Neuronal stem cell (in vitro differentiated cells): ENCODE measurements at regions not wholly inside any gene's neighbourhood (a gene's known extent, or its start where the extent isn't known, plus 50 kb on each side); places are given as distances from the start of the nearest gene placed in this dataset.

Experiments used
- DNase-seq: peaks from one replicate; pipeline ENCODE4 v3.0.0-alpha.2; 2013; ENCODE audit warnings: low spot score
- H2AFZ ChIP-seq: one replicate; pipeline ENCODE4 v1.6.1; 2013; ENCODE audit warnings: mild to moderate bottlenecking, low read length, inconsistent platforms
- H2AK5ac ChIP-seq: 2 replicates; pipeline ENCODE4 v1.6.1; 2013; ENCODE audit warnings: low read depth, mild to moderate bottlenecking, inconsistent platforms, low read length, moderate library complexity, mixed read lengths
- H2BK120ac ChIP-seq: 2 replicates; pipeline ENCODE4 v1.6.1; 2013; ENCODE audit warnings: low read depth, mild to moderate bottlenecking, inconsistent platforms, low read length, moderate library complexity, mixed read lengths
- H2BK12ac ChIP-seq: one replicate; pipeline ENCODE4 v1.6.1; 2013; ENCODE audit warnings: low read length, inconsistent platforms
- H2BK15ac ChIP-seq: 2 replicates; pipeline ENCODE4 v1.6.1; 2013; ENCODE audit warnings: mild to moderate bottlenecking, low read length, inconsistent platforms, mixed read lengths
- H2BK5ac ChIP-seq: one replicate; pipeline ENCODE4 v1.6.1; 2013; ENCODE audit warnings: inconsistent platforms, mild to moderate bottlenecking, low read length, moderate library complexity
- H3K14ac ChIP-seq: one replicate; pipeline ENCODE4 v1.6.1; 2013; ENCODE audit warnings: low read length, inconsistent platforms
- H3K18ac ChIP-seq: 2 replicates; pipeline ENCODE4 v1.6.1; 2013; ENCODE audit warnings: low read length, inconsistent platforms
- H3K23ac ChIP-seq: 2 replicates; pipeline ENCODE4 v1.6.1; 2013; ENCODE audit warnings: low read depth, mild to moderate bottlenecking, mixed read lengths, low read length, inconsistent platforms; ENCODE audit not compliant: poor library complexity
- H3K27ac ChIP-seq: replicated peaks from 3 replicates; pipeline ENCODE4 v1.5.1; 2013; ENCODE audit warnings: low read length, inconsistent platforms
- H3K27me3 ChIP-seq, 3 experiments: 2 replicates each; pipeline ENCODE4 v1.6.1; 2013; ENCODE audit warnings: low read length in 3 of 3, mild to moderate bottlenecking in 2 of 3, inconsistent platforms in 1 of 3, low read depth in 1 of 3, mixed read lengths in 1 of 3, moderate library complexity in 1 of 3; ENCODE audit not compliant: control insufficient read depth in 3 of 3, insufficient read depth in 3 of 3
- H3K36me3 ChIP-seq, 2 donors: replicated peaks in 1 of 2; 2 replicates each; pipeline ENCODE4 v1.6.1; 2013; ENCODE audit warnings: low read length in 2 of 2; ENCODE audit not compliant: control insufficient read depth in 2 of 2, insufficient read depth in 2 of 2
- H3K4ac ChIP-seq: 2 replicates; pipeline ENCODE4 v1.6.1; 2013; ENCODE audit warnings: inconsistent platforms, mild to moderate bottlenecking, low read length, moderate library complexity
- H3K4me1 ChIP-seq, 2 donors: 1 replicate in 1 of 2; 2 replicates in 1 of 2; pipeline ENCODE4 v1.6.1; 2013; ENCODE audit warnings: low read length in 2 of 2, low read depth in 1 of 2; ENCODE audit not compliant: control insufficient read depth in 2 of 2, insufficient read depth in 1 of 2
- H3K4me2 ChIP-seq: one replicate; pipeline ENCODE4 v1.6.1; 2013; ENCODE audit warnings: mild to moderate bottlenecking, low read length, inconsistent platforms; ENCODE audit not compliant: insufficient read depth, poor library complexity, severe bottlenecking
- H3K4me3 ChIP-seq, 2 donors: 2 replicates each; pipeline ENCODE4 v1.5.1; 2013; ENCODE audit warnings: low read length in 2 of 2, mild to moderate bottlenecking in 2 of 2, inconsistent platforms in 1 of 2, moderate library complexity in 1 of 2
- H3K79me1 ChIP-seq: one replicate; pipeline ENCODE4 v1.6.1; 2013; ENCODE audit warnings: low read depth, mild to moderate bottlenecking, inconsistent platforms, low read length, moderate library complexity
- H3K9ac ChIP-seq: one replicate; pipeline ENCODE4 v1.6.1; 2013; ENCODE audit warnings: mild to moderate bottlenecking, low read depth, low read length, inconsistent platforms; ENCODE audit not compliant: poor library complexity
- H3K9me3 ChIP-seq, 2 donors: replicated peaks in 1 of 2; 2 replicates each; pipeline versions ENCODE3 to v1.6.1; 2013; ENCODE audit warnings: low read length in 2 of 2, mild to moderate bottlenecking in 2 of 2, inconsistent platforms in 1 of 2, low read depth in 1 of 2, mixed read lengths in 1 of 2, moderate library complexity in 1 of 2; ENCODE audit not compliant: control insufficient read depth in 2 of 2, insufficient read depth in 1 of 2
- H4K8ac ChIP-seq: one replicate; pipeline ENCODE4 v1.6.1; 2013; ENCODE audit warnings: low read depth, mild to moderate bottlenecking, inconsistent platforms, low read length, moderate library complexity
- H4K91ac ChIP-seq: one replicate; pipeline ENCODE4 v1.6.1; 2013; ENCODE audit warnings: low read length, low read depth, mild to moderate bottlenecking, inconsistent platforms; ENCODE audit not compliant: poor library complexity
- WGBS, 2 donors: extraction: QIAGEN DNeasy Blood & Tissue Kit; methylation state at CpG; one replicate each; pipeline ENCODE4 v1.1.7; 2013; ENCODE audit warnings: missing lambda C conversion rate in 2 of 2, mixed read lengths in 1 of 2; ENCODE audit not compliant: insufficient read length in 2 of 2, insufficient replicate concordance in 1 of 2; ENCODE audit errors: extremely low coverage in 2 of 2; 5-methylcytosine and 5-hydroxymethylcytosine counted together

DNA sequence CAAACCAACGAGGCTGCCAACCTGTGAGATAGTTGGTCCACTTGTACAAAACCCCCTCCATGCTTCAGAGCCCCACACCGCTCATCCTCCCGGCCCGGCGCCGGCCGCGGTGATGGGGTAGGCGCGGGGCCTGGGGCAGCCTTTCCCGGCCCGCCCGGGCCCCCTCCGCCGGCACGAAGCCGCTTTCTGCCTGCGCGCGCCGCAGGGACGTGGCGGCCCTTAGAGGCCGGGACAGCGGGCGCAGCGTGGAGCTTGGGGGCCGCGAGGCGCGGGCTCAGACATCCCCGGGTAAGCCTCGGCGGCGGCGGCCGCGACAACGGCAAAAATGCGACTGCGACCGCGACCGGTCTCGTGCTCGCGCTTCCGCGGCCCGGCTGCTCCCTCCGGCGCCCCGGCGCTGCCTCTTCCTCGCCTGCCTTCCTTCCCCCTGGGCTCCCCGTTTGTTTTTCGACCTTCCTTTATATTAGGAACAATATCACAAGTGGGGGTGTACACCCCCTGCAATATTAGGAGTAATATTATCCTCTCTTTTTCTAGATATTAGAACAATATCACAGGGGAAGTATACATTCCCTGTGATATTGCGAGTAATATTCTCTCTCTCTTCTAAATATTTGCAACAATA is 53.9 kb upstream of the CEACAM21 start:
- H4K91ac ChIP-seq: no peak overlapping the region
- no peak overlapping the region for H3K18ac ChIP-seq
- H3K23ac ChIP-seq: no peak overlapping the region
- no peaks in the 10 kb centered on the region for H3K4me1 ChIP-seq
- peak overlapping the region; percentile 45 for H2AFZ ChIP-seq
- H3K9ac ChIP-seq: no peak overlapping the region
- no peak overlapping the region for H3K14ac ChIP-seq
- no peak overlapping the region for H2BK5ac ChIP-seq
- no peak overlapping the region for H3K27ac ChIP-seq
- H2AK5ac ChIP-seq: no peak overlapping the region
- peak overlapping the region; percentile 55 for H3K4me2 ChIP-seq
- no peak overlapping the region for H3K4ac ChIP-seq
- H3K36me3 ChIP-seq: no peaks in the 10 kb centered on the region
- no peaks in the 10 kb centered on the region for H3K79me1 ChIP-seq
- no peak overlapping the region for H2BK15ac ChIP-seq
- H4K8ac ChIP-seq: no peak overlapping the region
- peak; percentile 21 for DNase-seq
- no peak overlapping the region for H2BK120ac ChIP-seq
- H3K9me3 ChIP-seq: no peaks in the 10 kb centered on the region
- H3K4me3 ChIP-seq: peak overlapping the region in 1 of 2 donors; percentile 12
- peaks cover 0 to 74% (median 30%) of the 10 kb centered on the region in 3 experiments for H3K27me3 ChIP-seq
- H2BK12ac ChIP-seq: no peak overlapping the region
- no CpG with 5 or more reads among the region's 58 CpGs for WGBS, 2 donors

DNA sequence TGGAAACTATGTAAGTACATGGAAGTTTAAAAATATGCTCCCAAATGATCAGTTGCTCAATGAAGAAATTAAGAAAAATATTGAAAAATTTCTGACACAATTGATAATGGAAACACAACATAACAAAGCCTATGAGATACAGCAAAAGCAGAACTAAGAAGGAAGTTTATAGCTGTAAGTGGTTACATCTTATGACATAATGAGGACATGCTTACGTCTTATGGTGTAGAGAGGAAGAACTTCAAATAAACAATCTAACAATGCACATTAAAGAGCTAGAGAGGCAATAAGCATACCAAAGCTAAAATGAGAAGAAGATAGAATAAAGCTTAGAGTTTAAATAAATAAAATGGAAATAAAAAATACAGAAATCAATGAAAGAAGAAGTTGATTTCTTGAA is 50.0 kb upstream of the CEACAM21 start:
- Histone ChIP-seq H3K4me3 (no peak overlapping the region), H3K23ac (no peak overlapping the region)
- WGBS, 2 donors: no CpG with 5 or more reads among the region's 1 CpG

More for the DNA sequence above, 50.0 kb upstream of the CEACAM21 start:
- Histone ChIP-seq H2BK120ac (no peak overlapping the region), H2BK15ac (no peak overlapping the region), H3K27me3 (peaks cover 0 to 45% (median 26%) of the 10 kb centered on the region in 3 experiments), H3K36me3 (no peaks in the 10 kb centered on the region), H3K4me1 (peaks cover 0 to 2% of the 10 kb centered on the region in 2 donors), H3K14ac (no peak overlapping the region), H2AFZ (no peak overlapping the region), H3K18ac (no peak overlapping the region), H4K8ac (no peak overlapping the region), H3K9me3 (peaks cover 0 to 11% of the 10 kb centered on the region in 2 donors), H2AK5ac (no peak overlapping the region), H3K27ac (no peak overlapping the region), H3K79me1 (no peaks in the 10 kb centered on the region), H2BK5ac (no peak overlapping the region), H3K9ac (no peak overlapping the region), H4K91ac (no peak overlapping the region), H3K4me2 (no peak overlapping the region), H2BK12ac (no peak overlapping the region), H3K4ac (no peak overlapping the region)
- no peak for DNase-seq
